ENCODE measurements at regions not wholly inside any gene's neighbourhood (a gene's known extent, or its start where the extent isn't known, plus 50 kb on each side); places are given as distances from the start of the nearest gene placed in this dataset.

- TF ChIP-seq POLR2A (IDR thresholded peaks at IDR 0.05) = no peak
- no peak for TF ChIP-seq POLR2AphosphoS5 (IDR thresholded peaks at IDR 0.05; ENCODE audit: insufficient read depth in 1 of 2, low read depth in 1 of 2)
These were observed 664.0 kb upstream of the SGO1 start for GRCh38 chr3:20849975-20850374.

Data from vagina (tissue), 2 donors.